22Rv1 (cell line): ENCODE measurements at regions not wholly inside any gene's neighbourhood (a gene's known extent, or its start where the extent isn't known, plus 50 kb on each side); places are given as distances from the start of the nearest gene placed in this dataset.

Experiments used
- ZFX ChIP-seq: fragments of 450-650 bp; IDR thresholded peaks from 2 replicates; pipeline ENCODE4 v1.6.1; 2017; ENCODE audit warnings: antibody characterized with exemption, borderline replicate concordance
- TF ChIP-seq, protein P1 (sequence below): fragments of 450-650 bp; IDR thresholded peaks from 2 replicates; pipeline ENCODE4 v1.5.1; 2017; ENCODE audit warnings: mild to moderate bottlenecking

DNA sequence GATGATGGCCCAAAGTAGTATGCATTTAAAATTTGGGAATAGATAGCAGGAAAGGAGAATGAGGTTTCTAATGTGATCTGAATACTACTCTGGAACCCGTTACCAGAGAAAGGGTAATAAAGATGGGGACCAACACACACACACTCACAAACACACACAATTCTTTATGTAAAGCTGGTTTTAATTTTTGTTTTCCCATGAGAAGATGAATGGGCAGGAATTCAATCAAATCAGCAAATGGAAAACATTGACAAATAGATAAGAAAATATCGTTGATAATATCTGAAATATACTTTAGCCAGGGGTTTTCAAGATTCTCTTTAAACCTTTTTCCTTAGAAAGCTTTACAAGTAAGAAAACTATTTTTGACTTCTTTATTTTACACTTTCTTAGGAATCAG, 303.0 kb downstream of the PRL start:
- TF ChIP-seq, protein P1, sequence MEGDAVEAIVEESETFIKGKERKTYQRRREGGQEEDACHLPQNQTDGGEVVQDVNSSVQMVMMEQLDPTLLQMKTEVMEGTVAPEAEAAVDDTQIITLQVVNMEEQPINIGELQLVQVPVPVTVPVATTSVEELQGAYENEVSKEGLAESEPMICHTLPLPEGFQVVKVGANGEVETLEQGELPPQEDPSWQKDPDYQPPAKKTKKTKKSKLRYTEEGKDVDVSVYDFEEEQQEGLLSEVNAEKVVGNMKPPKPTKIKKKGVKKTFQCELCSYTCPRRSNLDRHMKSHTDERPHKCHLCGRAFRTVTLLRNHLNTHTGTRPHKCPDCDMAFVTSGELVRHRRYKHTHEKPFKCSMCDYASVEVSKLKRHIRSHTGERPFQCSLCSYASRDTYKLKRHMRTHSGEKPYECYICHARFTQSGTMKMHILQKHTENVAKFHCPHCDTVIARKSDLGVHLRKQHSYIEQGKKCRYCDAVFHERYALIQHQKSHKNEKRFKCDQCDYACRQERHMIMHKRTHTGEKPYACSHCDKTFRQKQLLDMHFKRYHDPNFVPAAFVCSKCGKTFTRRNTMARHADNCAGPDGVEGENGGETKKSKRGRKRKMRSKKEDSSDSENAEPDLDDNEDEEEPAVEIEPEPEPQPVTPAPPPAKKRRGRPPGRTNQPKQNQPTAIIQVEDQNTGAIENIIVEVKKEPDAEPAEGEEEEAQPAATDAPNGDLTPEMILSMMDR: no peak
- TF ChIP-seq ZFX: no peak
